ENCODE measurements at regions not wholly inside any gene's neighbourhood (a gene's known extent, or its start where the extent isn't known, plus 50 kb on each side); places are given as distances from the start of the nearest gene placed in this dataset.

GRCh38 chr11:10969387-10969786, 111.5 kb upstream of the ZBED5 start:
- no peak for TF ChIP-seq CTCF (IDR thresholded peaks at IDR 0.05)
- no peak for TF ChIP-seq POLR2A (IDR thresholded peaks at IDR 0.05)

All from Peyer's patch (tissue), 4 donors.